HepG2 (cell line): ENCODE measurements at regions not wholly inside any gene's neighbourhood (a gene's known extent, or its start where the extent isn't known, plus 50 kb on each side); places are given as distances from the start of the nearest gene placed in this dataset.

ENCODE experiments used
- ATAC-seq: fragments of 200-7000 bp; cut with Tn5 transposase; 3 replicates; pipeline ENCODE4 v1.9.1; 2020; ENCODE audit warnings: mild to moderate bottlenecking, moderate library complexity
- BruUV-seq: library from RNA; stranded (reverse); fragments of 400-500 nt; replicated peaks from 2 replicates; lab custom pipeline; 2021; lab: Mats Ljungman, UMichigan
- CTCF ChIA-PET: fragments of 300-600 bp; formaldehyde crosslinking; extraction: SDS; loops from one replicate; lab custom pipeline; 2021; ENCODE audit warnings: low total read pairs, inconsistent platforms, low intra/inter-chr PET ratio; lab: Yijun Ruan, JAX
- POLR2A ChIA-PET: fragments of 350-600 bp; sonication (Branson Sonifier 250); formaldehyde crosslinking; loops from one replicate; lab custom pipeline; 2020; ENCODE audit warnings: antibody characterized with exemption, inconsistent platforms; lab: Yijun Ruan, JAX
- DNase-seq: peaks from one replicate; pipeline ENCODE4 v3.0.0-alpha.2; 2015; ENCODE audit warnings: low spot score
- FAIRE-seq: peaks from 3 replicates; lab custom pipeline; 2011; peaks lifted over from hg19 to GRCh38; lab: Jason Lieb, UNC
- H2AFZ ChIP-seq: one replicate; pipeline ENCODE4 v1.6.1; 2011; ENCODE audit warnings: low read length, inconsistent platforms
- H3K27ac ChIP-seq: fragments of 300-600 bp; 3 replicates; pipeline ENCODE4 v1.8.0; 2011; ENCODE audit warnings: mixed run types, mild to moderate bottlenecking, mixed read lengths, low read length, inconsistent platforms; ENCODE audit not compliant: insufficient read depth; ENCODE audit errors: extremely low read length
- H3K27me3 ChIP-seq, 2 experiments: fragments of 200-600 bp in 1 of 2; 2 replicates in 1 of 2; 3 replicates in 1 of 2; pipeline versions ENCODE4 v1.6.0 to v1.8.0; 2011; ENCODE audit warnings: low read length in 2 of 2, mild to moderate bottlenecking in 2 of 2, moderate library complexity in 2 of 2, inconsistent platforms in 1 of 2; ENCODE audit not compliant: insufficient read depth in 2 of 2, control insufficient read depth in 1 of 2
- H3K36me3 ChIP-seq, 2 experiments: fragments of 200-600 bp in 1 of 2; replicated peaks in 1 of 2; 2 replicates in 1 of 2; 3 replicates in 1 of 2; pipeline versions ENCODE4 v1.5.1 to v1.8.0; 2011; ENCODE audit warnings: low read length in 2 of 2, inconsistent platforms in 1 of 2; ENCODE audit not compliant: insufficient read depth in 2 of 2, control insufficient read depth in 1 of 2
- H3K4me1 ChIP-seq: 2 replicates; pipeline ENCODE4 v1.5.1; 2012; ENCODE audit warnings: low read length, inconsistent platforms; ENCODE audit not compliant: insufficient read depth
- H3K4me2 ChIP-seq: 2 replicates; pipeline ENCODE4 v1.6.0; 2011; ENCODE audit warnings: low read depth, low read length, inconsistent platforms
- H3K4me3 ChIP-seq, 3 experiments: fragments of 200-600 bp in 1 of 3; sonication (generic), shearing (Covaris generic) in 1 of 3; replicated peaks in 1 of 3; 2 replicates each; pipeline ENCODE4 v1.5.1; 2011 to 2016; ENCODE audit warnings: low read length in 3 of 3, inconsistent platforms in 2 of 3, low read depth in 2 of 3, mild to moderate bottlenecking in 2 of 3, control low read depth in 1 of 3, mixed read lengths in 1 of 3; ENCODE audit not compliant: insufficient read depth in 1 of 3
- H3K79me2 ChIP-seq: one replicate; pipeline ENCODE4 v1.6.1; 2011; ENCODE audit warnings: low read length, inconsistent platforms; ENCODE audit not compliant: insufficient read depth
- H3K9ac ChIP-seq: 2 replicates; pipeline ENCODE4 v1.6.0; 2011; ENCODE audit warnings: mild to moderate bottlenecking, low read depth, low read length, inconsistent platforms; ENCODE audit not compliant: insufficient read depth
- H3K9me3 ChIP-seq: 2 replicates; pipeline ENCODE4 v1.5.1; 2012; ENCODE audit warnings: mild to moderate bottlenecking, low read length
- H4K20me1 ChIP-seq: 2 replicates; pipeline ENCODE4 v1.6.0; 2011; ENCODE audit warnings: inconsistent platforms, mild to moderate bottlenecking, low read length, moderate library complexity; ENCODE audit not compliant: insufficient read depth
- GATAD2A ChIP-seq: IDR thresholded peaks from 2 replicates; pipeline ENCODE4 v1.6.1; 2016
- HNRNPK ChIP-seq: fragments of 200-400 bp; formaldehyde crosslinking; IDR thresholded peaks from 2 replicates; pipeline ENCODE4 v1.6.1; 2018; ENCODE audit warnings: low read length, low read depth, moderate library complexity, mild to moderate bottlenecking; ENCODE audit not compliant: poor library complexity, severe bottlenecking
- MBNL3 ChIP-seq: fragments of 250-450 bp; sonication (Bioruptor Pico); conservative IDR thresholded peaks from 2 replicates; pipeline ENCODE4 v1.8.0; 2022; ENCODE audit warnings: mild to moderate bottlenecking, inconsistent platforms
- U2AF1 ChIP-seq: fragments of 200-400 bp; formaldehyde crosslinking; optimal IDR thresholded peaks from 2 replicates; pipeline ENCODE3; 2017; ENCODE audit warnings: mild to moderate bottlenecking, low read depth, low read length
- ZFP82 ChIP-seq: sonication (generic); formaldehyde crosslinking; IDR thresholded peaks from 2 replicates; pipeline ENCODE4 v1.5.1; 2020; ENCODE audit warnings: mild to moderate bottlenecking, missing genetic modification reagents, borderline replicate concordance
- ZFY ChIP-seq: sonication (generic); formaldehyde crosslinking; IDR thresholded peaks from 2 replicates; pipeline ENCODE4 v1.4.0; 2020; ENCODE audit warnings: missing genetic modification reagents
- ZNF180 ChIP-seq: sonication (generic); formaldehyde crosslinking; IDR thresholded peaks from 2 replicates; pipeline ENCODE4 v1.4.0; 2020; ENCODE audit warnings: low read depth, missing genetic modification reagents, borderline replicate concordance
- ZNF333 ChIP-seq: sonication (generic); formaldehyde crosslinking; IDR thresholded peaks from 2 replicates; pipeline ENCODE4 v1.4.0; 2020; ENCODE audit warnings: mild to moderate bottlenecking, missing genetic modification reagents, borderline replicate concordance
- ZNF569 ChIP-seq: sonication (generic); formaldehyde crosslinking; IDR thresholded peaks from 2 replicates; pipeline ENCODE4 v1.5.0; 2020; ENCODE audit warnings: mild to moderate bottlenecking, missing genetic modification reagents, moderate library complexity, borderline replicate concordance
- ZNF891 ChIP-seq: sonication (generic); formaldehyde crosslinking; IDR thresholded peaks from 2 replicates; pipeline ENCODE4 v1.5.0; 2020; ENCODE audit warnings: mild to moderate bottlenecking, missing genetic modification reagents
- ZSCAN20 ChIP-seq: sonication (generic); formaldehyde crosslinking; IDR thresholded peaks from 2 replicates; pipeline ENCODE4 v1.4.0; 2020; ENCODE audit warnings: missing genetic modification reagents, mild to moderate bottlenecking, borderline replicate concordance
- WGBS: methylation state at CpG from one replicate; pipeline ENCODE4 v1.1.6; 2017; ENCODE audit warnings: low lambda C conversion rate; 5-methylcytosine and 5-hydroxymethylcytosine counted together
- in situ Hi-C: cut with HindIII; loops from 2 replicates; pipeline ENCODE4 v1.10.0; 2017; ENCODE audit warnings: low pct_unique_long_range_greater_than_20kb; ENCODE audit not compliant: extremely low pct_ligation_motif_present
- intact Hi-C: fragments of 100-400 bp; cut with micrococcal nuclease; formaldehyde crosslinking; loops from one replicate; pipeline ENCODE4 v1.10.0; 2022; ENCODE audit not compliant: unreplicated experiment

DNA sequence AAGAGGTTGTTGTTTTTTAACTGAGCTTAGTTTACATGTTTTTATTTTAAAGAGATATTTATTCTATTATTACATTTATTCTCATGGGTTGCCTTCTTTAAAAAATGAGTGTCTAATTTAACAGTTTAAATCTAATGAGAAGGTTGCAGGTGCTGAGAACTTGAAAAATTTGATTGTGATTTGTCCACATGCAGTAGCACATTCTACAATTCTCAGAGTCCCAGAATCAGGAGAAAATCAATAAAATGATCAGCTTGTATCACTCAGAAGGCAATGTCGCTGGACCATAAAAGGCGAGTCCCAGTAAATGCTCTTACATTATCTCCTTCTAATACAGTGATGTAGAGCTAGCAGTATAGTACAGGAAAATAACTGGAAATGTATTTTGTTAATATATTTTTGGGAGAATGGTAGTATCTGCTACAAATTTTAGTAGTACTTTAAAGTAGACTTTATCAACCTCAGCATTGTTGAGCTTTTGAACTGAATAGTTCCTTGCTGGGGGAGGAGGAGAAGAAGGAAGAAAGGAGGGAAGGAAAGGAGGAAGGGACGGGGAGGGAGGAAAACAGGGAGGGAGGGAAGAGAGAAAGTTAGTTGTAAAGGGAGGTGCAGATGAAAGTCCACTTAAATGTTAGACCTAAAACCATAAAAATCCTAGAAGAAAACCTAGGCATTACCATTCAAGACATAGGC, 458.0 kb downstream of the DOK5 start:
- Histone ChIP-seq H3K36me3 (no peaks in the 10 kb centered on the region), H3K27ac (no peak overlapping the region), H3K27me3 (no peaks in the 10 kb centered on the region), H3K9ac (no peak overlapping the region), H3K4me3 (no peak overlapping the region), H3K9me3 (peaks cover 65% of the 10 kb centered on the region), H3K4me2 (no peak overlapping the region), H3K79me2 (no peaks in the 10 kb centered on the region), H3K4me1 (no peaks in the 10 kb centered on the region), H2AFZ (no peak overlapping the region), H4K20me1 (no peaks in the 10 kb centered on the region)
- CTCF ChIA-PET: no interaction called here
- BruUV-seq: no TSS peak
- intact Hi-C loops (no loop called here), in situ Hi-C loops (no loop called here)
- no peak for FAIRE-seq
- DNase-seq: no peak
- POLR2A ChIA-PET: no interaction called here
- 14% methylated on average over 3 of the region's 3 CpGs for WGBS
- no peak for ATAC-seq
- no peak for TF ChIP-seq ZNF180 (CRISPR knock-in tag)
- TF ChIP-seq ZSCAN20 (CRISPR knock-in tag): no peak
- no peak for TF ChIP-seq ZFP82 (CRISPR knock-in tag)
- no peak for TF ChIP-seq MBNL3 (CRISPR knock-in tag)
- TF ChIP-seq GATAD2A (CRISPR knock-in tag): no peak
- no peak for TF ChIP-seq ZFY
- TF ChIP-seq ZNF333 (CRISPR knock-in tag): no peak
- TF ChIP-seq U2AF1: no peak
- no peak for TF ChIP-seq ZNF891 (CRISPR knock-in tag)

DNA sequence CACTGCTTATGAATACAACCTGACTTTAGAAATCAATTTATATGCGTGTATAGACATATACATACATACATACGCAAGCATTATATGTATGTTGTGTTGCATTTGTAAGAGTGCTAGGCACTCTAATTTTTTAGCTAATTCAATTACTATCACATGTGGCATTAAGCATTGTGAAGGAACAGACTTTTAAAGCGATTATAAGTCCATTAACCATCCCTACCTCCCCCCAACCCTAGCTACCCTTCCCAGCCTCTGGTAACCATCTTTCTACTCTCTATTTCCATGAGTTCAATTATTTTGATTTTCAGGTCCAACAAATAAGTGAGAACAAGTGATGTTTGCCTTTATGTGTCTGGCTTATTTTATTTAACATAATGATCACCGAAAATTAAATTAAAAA, 453.8 kb downstream of the DOK5 start:
- peaks cover 76% of the 10 kb centered on the region for H3K9me3 ChIP-seq
- POLR2A ChIA-PET: no interaction called here
- BruUV-seq: no TSS peak
- no peaks in the 10 kb centered on the region for H4K20me1 ChIP-seq
- no peak overlapping the region for H3K4me2 ChIP-seq
- no peak for TF ChIP-seq ZNF569 (CRISPR knock-in tag)
- TF ChIP-seq HNRNPK: peak; percentile 10
- no peak overlapping the region for H2AFZ ChIP-seq
- CTCF ChIA-PET: no interaction called here
- WGBS: 16% methylated on average over 4 of the region's 4 CpGs
- FAIRE-seq (no peak), ATAC-seq (no peak), DNase-seq (no peak)
- H3K27ac ChIP-seq: no peak overlapping the region
- no peaks in the 10 kb centered on the region for H3K36me3 ChIP-seq
- H3K4me1 ChIP-seq: no peaks in the 10 kb centered on the region
- no peaks in the 10 kb centered on the region for H3K79me2 ChIP-seq
- H3K4me3 ChIP-seq: no peak overlapping the region
- no peaks in the 10 kb centered on the region for H3K27me3 ChIP-seq
- no peak overlapping the region for H3K9ac ChIP-seq
- intact Hi-C loops: no loop called here
- in situ Hi-C loops: no loop called here
